SK-N-SH treated with all-trans-retinoic acid at 6 μM for 48 hours (cell line): ENCODE measurements at regions not wholly inside any gene's neighbourhood (a gene's known extent, or its start where the extent isn't known, plus 50 kb on each side); places are given as distances from the start of the nearest gene placed in this dataset.

Experiments
- ATAC-seq: fragments of 200-7000 bp; cut with Tn5 transposase; 3 replicates; pipeline ENCODE4 v1.9.1; 2020; ENCODE audit warnings: mild to moderate bottlenecking, moderate library complexity
- CSDC2 ChIP-seq: fragments of 250-450 bp; sonication (Bioruptor Pico); IDR thresholded peaks from 2 replicates; pipeline ENCODE4 v1.5.0; 2020; ENCODE audit warnings: mild to moderate bottlenecking, moderate library complexity
- CSRNP3 ChIP-seq: fragments of 250-450 bp; sonication (Bioruptor Pico); IDR thresholded peaks from 2 replicates; pipeline ENCODE4 v1.5.1; 2021; ENCODE audit warnings: mild to moderate bottlenecking, moderate library complexity
- ESRRG ChIP-seq: fragments of 250-450 bp; sonication (Bioruptor Pico); IDR thresholded peaks from 2 replicates; pipeline ENCODE4 v1.6.1; 2021; ENCODE audit warnings: mild to moderate bottlenecking
- GLIS3 ChIP-seq: fragments of 250-450 bp; sonication (Bioruptor Pico); IDR thresholded peaks from 2 replicates; pipeline ENCODE4 v1.5.0; 2020; ENCODE audit warnings: mild to moderate bottlenecking, moderate library complexity
- ISL1 ChIP-seq: fragments of 250-450 bp; sonication (Bioruptor Pico); IDR thresholded peaks from 2 replicates; pipeline ENCODE4 v2.1.2; 2022; ENCODE audit warnings: mild to moderate bottlenecking, moderate library complexity
- PATZ1 ChIP-seq: fragments of 250-450 bp; sonication (Bioruptor Pico); IDR thresholded peaks from 2 replicates; pipeline ENCODE4 v1.8.0; 2020; ENCODE audit warnings: mild to moderate bottlenecking, moderate library complexity, borderline replicate concordance
- POU6F1 ChIP-seq: fragments of 250-450 bp; sonication (Bioruptor Pico); IDR thresholded peaks from 2 replicates; pipeline ENCODE4 v1.8.0; 2021; ENCODE audit warnings: low read depth, mild to moderate bottlenecking, moderate library complexity, borderline replicate concordance
- RARB ChIP-seq: fragments of 250-450 bp; sonication (Bioruptor Pico); IDR thresholded peaks from 2 replicates; pipeline ENCODE4 v1.8.0; 2021; ENCODE audit warnings: mild to moderate bottlenecking, moderate library complexity
- SNAI2 ChIP-seq: fragments of 250-450 bp; sonication (Bioruptor Pico); IDR thresholded peaks from 2 replicates; pipeline ENCODE4 v1.5.0; 2020; ENCODE audit warnings: mild to moderate bottlenecking, moderate library complexity
- TOX ChIP-seq: fragments of 250-450 bp; sonication (Bioruptor Pico); IDR thresholded peaks from 2 replicates; pipeline ENCODE4 v1.8.0; 2021; ENCODE audit warnings: mild to moderate bottlenecking, moderate library complexity, borderline replicate concordance
- ZC3H10 ChIP-seq: fragments of 250-450 bp; sonication (Bioruptor Pico); IDR thresholded peaks from 2 replicates; pipeline ENCODE4 v1.5.1; 2021; ENCODE audit warnings: mild to moderate bottlenecking, moderate library complexity
- ZFP3 ChIP-seq: fragments of 250-450 bp; sonication (Bioruptor Pico); IDR thresholded peaks from 2 replicates; pipeline ENCODE4 v1.5.0; 2020; ENCODE audit warnings: mild to moderate bottlenecking, moderate library complexity
- ZFP30 ChIP-seq: fragments of 450-650 bp; formaldehyde crosslinking; IDR thresholded peaks from 2 replicates; pipeline ENCODE4 v1.5.0; 2022; ENCODE audit warnings: mild to moderate bottlenecking, moderate library complexity
- ZNF565 ChIP-seq: fragments of 450-650 bp; formaldehyde crosslinking; conservative IDR thresholded peaks from 2 replicates; pipeline ENCODE4 v1.5.0; 2020; ENCODE audit warnings: low read depth, mild to moderate bottlenecking, moderate library complexity
- ZNF70 ChIP-seq: fragments of 450-650 bp; formaldehyde crosslinking; IDR thresholded peaks from 2 replicates; pipeline ENCODE4 v1.5.0; 2020; ENCODE audit warnings: mild to moderate bottlenecking, moderate library complexity
- ZNF8 ChIP-seq: fragments of 450-650 bp; formaldehyde crosslinking; IDR thresholded peaks from 2 replicates; pipeline ENCODE4 v1.5.0; 2020; ENCODE audit warnings: mild to moderate bottlenecking, moderate library complexity

- ATAC-seq: peak; percentile 67
Measured at GRCh38 chr10:78777466-78777865, 291.3 kb upstream of the ZMIZ1 start.

GRCh38 chr10:78777867-78778266, 290.9 kb upstream of the ZMIZ1 start:
- TF ChIP-seq ZC3H10 (CRISPR knock-in tag): no peak
- no peak for TF ChIP-seq CSDC2 (CRISPR knock-in tag)
- TF ChIP-seq ZFP30 (CRISPR knock-in tag): no peak
- TF ChIP-seq TOX (CRISPR knock-in tag): no peak
- no peak for TF ChIP-seq PATZ1 (CRISPR knock-in tag)
- no peak for TF ChIP-seq ZNF565 (CRISPR knock-in tag)
- TF ChIP-seq ESRRG (CRISPR knock-in tag): no peak
- no peak for TF ChIP-seq GLIS3 (CRISPR knock-in tag)
- no peak for TF ChIP-seq ZNF8 (CRISPR knock-in tag)
- ATAC-seq: no peak; the same call in 1 of the 3 replicates

More at GRCh38 chr10:78777466-78777865, 291.3 kb upstream of the ZMIZ1 start:
- TF ChIP-seq TOX (CRISPR knock-in tag) (no peak), ZC3H10 (CRISPR knock-in tag) (no peak), GLIS3 (CRISPR knock-in tag) (no peak), CSRNP3 (no peak), PATZ1 (CRISPR knock-in tag) (no peak), SNAI2 (CRISPR knock-in tag) (no peak), ESRRG (CRISPR knock-in tag) (no peak)
- TF ChIP-seq, all 23 proteins: peak for 0

GRCh38 chr10:78778444-78779338, 290.1 kb upstream of the ZMIZ1 start:
- no peak for ATAC-seq
- TF ChIP-seq GLIS3 (CRISPR knock-in tag): no peak
- TF ChIP-seq ZNF70 (CRISPR knock-in tag): no peak
- no peak for TF ChIP-seq CSRNP3
- TF ChIP-seq ISL1 (CRISPR knock-in tag): no peak
- no peak for TF ChIP-seq TOX (CRISPR knock-in tag)
- no peak for TF ChIP-seq RARB
- TF ChIP-seq ZFP30 (CRISPR knock-in tag): no peak
- TF ChIP-seq ZNF8 (CRISPR knock-in tag): no peak
- TF ChIP-seq ESRRG (CRISPR knock-in tag): no peak
- TF ChIP-seq POU6F1 (CRISPR knock-in tag): no peak
- TF ChIP-seq, all 23 proteins: peak for 0

GRCh38 chr10:78779339-78779955, 289.3 kb upstream of the ZMIZ1 start:
- TF ChIP-seq ZNF8 (CRISPR knock-in tag) (peak; percentile 73; the same call in 1 of the 2 replicates), ZFP3 (no peak)
- peak; percentile 77 for ATAC-seq
